HT1080 (cell line): ENCODE measurements at regions not wholly inside any gene's neighbourhood (a gene's known extent, or its start where the extent isn't known, plus 50 kb on each side); places are given as distances from the start of the nearest gene placed in this dataset.
"Not testable (repeated sequence)": the region's sequence is repeated elsewhere in the genome, so short reads cannot be mapped to it uniquely, and the experiment has no call there.

ENCODE experiments used
- DNase-seq: peaks from one replicate; pipeline ENCODE4 v3.0.0-alpha.2; 2015; ENCODE audit warnings: low read depth

DNA sequence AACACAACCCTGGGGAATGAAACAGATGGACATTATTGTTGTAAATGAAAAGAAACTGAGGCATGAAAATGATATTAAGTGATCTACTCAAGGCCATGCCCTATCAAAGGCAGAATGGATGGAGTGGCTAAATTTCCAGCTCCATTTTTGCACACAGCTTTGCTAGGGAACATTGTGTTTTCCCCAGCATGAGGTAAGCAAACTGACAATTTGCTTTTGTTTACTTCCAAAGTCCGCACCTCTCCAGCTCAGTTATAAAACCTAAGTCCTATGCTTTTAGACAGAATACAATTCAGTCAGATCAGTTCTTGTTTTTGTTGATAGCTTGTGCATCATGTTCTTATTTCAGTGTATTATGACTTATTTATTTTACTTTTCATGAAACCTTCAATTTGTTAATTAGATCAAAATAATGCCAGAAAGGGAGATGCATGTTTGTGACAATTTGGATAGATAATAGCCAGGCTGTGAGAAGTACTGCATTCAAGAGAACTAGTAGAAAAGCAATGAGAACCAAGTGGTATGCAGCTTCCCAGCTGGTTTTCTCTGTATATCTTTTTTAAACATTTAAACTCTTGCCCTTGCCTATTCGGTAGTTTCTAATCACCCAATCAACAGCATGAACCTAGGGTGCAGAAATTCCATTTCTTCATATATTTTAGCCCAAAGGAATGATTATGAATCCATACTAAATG is 380.8 kb downstream of the SPATA31D1 start:
- no peak for DNase-seq

DNA sequence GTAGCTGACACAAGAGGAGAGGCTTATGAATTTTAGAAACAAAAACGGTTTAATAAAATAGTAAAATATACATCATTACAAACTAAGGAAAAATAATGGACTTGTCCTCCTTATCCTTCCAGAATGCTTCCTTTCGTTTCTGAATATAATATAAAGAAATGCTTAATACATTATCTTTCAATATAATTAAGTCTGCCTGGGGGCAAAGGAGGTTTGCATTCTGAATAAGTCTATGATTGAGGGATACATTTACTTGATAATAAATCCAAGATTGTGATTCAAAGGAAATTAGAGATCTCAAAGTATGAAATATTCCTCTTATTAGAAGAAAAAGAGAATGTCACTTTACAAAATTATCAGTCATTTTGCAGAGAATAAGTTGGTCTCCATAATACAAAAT is 386.5 kb downstream of the SPATA31D1 start:
- no peak for DNase-seq

DNA sequence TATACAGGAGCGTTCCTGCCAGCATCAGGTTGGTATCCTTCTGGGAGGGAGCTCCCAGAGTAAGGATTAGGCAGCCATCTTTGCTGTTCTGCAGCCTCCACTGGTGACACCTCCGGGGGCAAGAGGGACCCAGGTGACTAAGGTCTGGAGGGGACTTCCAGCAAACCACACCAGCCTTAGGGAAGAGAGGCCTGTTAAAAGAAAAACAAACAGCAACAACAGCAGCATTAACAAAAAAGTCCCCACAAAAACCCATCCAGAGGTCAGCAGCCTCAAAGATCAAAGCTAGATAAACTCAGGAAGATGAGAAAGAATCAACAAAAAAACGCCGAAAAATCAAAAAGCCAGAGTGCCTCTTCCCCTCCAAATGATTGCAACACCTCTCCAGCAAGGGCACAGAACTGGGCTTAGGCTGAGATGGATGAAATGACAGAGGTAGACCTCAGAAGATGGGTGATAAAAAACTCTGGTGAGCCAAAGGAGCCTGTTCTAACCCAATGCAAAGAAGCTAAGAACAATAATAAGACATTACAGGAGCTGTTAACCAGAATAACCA is 388.2 kb downstream of the SPATA31D1 start:
- no peak for DNase-seq

DNA sequence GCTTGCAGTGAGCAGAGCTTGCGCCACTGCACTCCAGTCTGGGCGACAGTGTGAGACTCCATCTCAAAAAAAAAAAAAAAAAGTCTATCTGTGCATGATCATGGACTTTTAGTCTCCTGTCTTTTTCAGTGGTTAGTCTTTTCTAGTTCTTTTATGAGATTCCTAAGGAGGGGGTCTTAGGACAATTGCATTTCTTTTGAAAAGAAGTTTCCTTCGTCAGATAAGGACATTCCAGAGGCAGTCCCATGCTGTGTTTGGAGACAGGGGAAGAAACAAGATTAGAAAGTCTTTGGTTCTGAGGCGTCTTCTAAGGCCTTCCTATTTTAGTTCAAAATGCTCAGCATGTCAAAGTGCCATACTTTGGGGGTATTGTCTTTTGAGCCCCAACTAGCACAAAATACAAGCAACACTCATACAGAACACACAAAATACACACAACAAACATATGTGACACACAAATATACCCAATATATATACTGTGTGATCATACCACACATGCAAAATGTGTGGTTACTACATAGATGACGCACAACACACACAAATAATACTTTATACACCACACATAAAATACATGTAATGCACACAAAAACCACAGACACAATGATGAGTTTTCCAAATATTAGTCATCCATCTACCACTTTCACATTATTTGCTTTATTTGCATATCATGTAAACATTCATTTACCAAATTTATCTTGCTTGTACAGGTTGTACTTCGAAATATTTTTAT is 394.5 kb downstream of the SPATA31D1 start:
- DNase-seq: no peak

DNA sequence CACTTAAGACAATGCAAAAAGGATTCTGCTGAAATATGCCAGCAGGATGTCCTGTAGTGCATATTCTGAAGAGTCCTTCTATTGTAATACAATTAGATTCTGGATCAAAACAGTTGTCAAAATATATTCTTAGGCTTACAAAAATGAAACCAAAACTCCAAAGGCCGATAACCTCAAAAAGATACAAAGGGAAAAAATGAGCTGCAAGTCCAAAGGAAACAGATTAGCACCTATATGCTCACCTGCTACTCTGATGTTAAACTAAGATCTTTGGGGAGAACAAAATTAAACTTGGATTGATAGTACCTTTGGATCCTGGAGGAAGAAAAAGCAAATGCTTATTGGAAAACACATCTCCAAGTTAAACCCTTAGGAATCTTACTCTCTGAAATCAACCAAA is 397.1 kb downstream of the SPATA31D1 start:
- DNase-seq: no peak

DNA sequence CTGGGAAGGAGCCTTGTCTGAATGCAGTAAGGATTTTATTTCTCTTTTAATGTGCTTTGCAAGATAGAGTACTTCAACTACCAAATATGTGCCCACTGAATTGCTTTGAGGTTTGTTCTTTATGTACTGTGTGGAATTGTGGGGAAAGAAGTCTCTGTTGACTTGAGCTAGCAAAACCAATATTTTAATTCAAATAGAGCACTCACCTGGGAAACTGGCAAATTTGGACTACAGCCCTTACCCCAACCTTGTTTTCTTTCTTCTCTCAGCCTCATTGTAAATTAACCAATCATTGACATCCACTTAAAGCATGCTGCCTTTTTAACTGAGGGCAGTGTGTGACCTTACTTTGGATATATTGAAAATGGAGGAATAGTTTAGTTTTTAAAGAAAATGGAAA is 409.0 kb downstream of the SPATA31D1 start:
- DNase-seq: no peak

DNA sequence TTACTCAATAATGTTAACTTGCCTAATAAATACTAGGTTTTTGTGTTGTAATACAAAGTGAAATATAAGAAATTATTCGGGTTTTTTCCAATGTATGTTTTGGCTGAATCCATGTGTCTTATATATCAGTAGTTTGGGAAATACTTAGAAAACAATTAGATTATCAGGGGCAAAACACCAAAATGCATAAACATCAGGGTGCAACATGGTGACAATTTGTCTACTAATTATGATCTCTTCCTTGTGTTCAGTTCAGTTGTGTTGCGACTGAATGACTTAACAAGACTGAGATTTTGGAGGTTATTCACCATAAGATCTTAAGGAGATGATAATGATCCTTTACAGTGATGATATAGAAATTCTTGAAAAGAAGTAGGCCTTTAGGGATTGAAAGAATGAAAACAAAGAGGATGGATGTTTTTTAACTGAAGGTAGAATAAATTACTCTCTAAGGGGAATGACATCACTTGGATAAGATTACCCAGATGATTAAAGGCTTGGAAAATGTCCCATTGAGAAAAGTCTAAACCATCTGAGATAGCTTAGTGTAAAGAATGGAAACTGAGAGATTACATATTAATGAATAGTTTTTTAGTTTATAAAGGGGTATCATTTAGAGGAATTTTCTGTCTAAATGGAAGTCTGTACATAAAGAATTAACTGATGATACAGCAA is 415.8 kb downstream of the SPATA31D1 start:
- DNase-seq: no peak

DNA sequence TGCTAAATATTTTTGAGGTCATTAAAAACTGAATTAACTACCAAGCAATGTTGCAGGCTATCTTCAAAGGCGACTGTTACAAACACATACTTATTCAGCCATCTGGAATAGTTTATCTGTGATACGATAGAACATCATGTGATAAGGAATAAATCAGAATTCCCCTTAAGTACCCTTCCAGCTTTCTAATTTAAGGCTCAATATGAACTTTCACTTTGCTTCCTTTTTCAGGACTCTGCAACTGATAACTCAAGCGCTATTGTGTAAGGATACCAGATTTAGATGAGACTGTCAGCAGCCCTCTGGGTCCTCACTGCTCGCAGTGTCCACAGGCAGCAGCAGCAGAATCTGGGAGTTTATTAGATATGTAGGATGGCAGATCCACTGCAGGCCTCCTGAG is 416.3 kb downstream of the SPATA31D1 start:
- DNase-seq: no peak

DNA sequence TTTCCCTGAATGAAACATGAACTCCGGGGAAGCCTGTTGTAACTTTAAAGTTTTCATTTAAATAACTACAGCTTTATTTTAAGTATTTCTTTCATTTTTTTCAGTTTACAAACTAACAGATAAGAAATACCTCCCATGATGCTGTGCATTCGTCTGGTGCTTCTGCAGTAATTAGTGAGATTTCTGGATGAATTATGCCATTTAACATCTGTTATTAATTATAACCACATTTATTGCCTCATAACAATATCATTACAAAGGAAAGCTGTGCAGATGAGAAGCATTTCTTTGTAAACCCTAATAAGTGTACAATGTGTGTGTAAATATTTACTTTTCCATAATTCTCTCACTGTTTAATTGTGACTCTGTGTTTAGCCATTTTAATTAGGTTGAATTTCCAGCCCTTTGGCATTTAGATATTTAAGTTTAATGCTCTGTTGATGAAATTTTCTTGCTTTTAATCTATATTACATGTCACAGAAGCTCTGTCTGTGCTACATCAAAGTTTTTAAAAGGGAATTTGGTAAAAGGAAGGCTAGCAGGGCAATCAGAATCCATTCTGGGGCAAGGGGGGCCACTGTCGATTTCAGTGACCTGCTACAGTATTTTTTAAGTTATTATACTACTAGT is 418.0 kb downstream of the SPATA31D1 start:
- no peak for DNase-seq

DNA sequence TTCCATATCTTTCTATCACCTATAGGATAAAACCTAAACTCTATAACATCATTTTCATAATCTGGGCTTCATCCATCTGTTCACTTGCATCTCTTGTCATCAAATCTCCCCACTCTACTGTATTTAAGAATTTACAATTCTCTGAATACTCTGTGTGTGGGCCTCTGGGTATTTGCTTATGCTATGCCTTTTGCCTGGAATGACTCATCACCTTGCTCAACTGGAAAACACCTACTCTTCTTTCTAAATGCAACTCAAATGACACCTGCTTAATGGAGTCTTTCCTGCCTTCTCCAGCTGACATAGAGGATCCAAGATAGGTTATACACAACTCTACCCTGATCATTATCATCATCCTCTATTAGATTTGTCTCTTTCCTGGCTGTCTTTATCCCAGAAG is 421.7 kb downstream of the SPATA31D1 start:
- DNase-seq: peak; percentile 34

DNA sequence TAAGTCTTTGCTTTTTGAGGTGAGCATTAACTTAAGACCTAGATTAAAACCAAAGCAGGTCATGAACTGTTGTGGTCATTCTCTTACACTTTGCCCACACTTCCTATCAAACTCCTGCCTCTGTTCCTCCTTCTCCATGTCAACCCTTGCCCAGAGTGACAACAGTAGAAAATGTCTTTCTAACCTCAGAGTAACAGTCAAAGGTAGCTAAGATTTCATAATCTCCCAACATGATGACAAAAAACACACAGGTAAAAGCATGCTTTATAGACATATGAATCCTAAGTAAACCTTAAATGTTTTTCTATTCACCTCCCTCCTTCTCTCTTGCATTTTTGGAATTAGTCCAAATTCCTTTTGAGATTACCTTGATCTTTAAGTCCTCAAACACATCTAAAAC is 422.3 kb downstream of the SPATA31D1 start:
- DNase-seq: no peak

DNA sequence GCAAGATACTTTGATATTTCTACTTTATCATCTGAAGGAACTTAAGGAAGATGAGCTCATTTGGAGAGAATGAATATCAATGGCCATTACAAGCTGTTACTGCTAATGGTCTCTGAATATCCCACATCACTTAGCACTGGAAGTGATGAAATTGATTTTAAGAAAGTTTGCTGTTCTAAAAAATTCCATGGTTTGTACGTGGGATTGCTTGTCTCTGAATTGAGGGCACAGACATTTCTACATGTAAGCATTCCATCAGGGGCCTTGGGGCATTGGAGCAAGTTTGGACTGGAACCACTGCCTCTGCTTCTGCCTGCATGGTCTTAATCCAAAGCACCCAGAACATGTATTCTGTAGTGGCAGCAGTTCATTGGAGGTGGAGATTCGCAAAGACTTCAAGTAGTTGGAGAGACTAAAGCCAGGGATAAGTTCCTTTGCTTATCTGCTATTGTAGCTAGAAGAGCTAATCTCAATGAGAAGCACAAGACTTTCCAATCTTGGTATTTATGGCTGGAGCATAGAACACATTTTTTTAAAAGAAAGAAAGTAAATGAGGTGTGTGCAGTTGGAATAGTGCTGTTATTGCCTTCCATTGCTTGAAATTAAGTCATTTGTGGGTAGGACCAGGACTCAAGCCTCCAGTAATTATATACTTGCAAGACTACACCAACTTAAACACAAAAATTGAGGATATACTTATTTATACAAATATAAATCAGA is 424.2 kb downstream of the SPATA31D1 start:
- no peak for DNase-seq

DNA sequence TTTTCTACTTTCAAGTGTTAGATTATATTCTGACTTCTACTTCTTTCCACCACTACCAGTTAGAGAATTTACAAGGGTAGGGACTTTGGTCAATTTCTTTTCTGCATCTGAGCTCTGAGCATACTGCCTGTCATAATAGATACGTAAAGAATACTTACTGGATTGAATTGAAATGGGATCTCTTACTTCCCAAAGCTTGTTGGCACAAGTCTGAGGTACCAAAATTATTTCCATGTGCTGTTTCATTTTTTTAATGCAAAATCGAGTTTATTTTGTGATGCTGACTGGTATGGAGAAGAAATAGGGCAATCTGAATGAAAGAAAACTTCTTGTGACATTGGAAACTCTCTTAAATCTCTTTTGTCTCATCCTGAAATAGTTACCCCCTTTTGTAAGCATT is 428.9 kb downstream of the SPATA31D1 start:
- DNase-seq: no peak

DNA sequence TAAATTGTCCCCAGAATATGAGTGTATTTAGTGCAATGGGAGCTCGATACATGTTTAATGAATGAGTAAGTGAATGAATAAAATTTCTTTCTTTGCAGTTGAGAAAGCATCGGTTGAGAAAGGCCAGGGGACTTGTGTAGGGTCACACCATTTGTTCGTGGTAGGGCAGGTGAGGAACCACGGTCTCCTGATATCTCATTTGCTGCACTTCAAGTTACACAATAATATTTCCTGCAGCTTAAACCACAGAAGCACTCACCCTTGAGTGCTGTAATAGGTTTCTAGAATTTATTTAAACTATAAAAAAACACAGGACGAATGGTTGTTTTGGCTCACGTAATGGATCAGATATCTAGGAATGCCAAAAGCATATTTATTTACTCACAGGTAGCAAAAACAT is 429.8 kb downstream of the SPATA31D1 start:
- DNase-seq: peak; percentile 25

DNA sequence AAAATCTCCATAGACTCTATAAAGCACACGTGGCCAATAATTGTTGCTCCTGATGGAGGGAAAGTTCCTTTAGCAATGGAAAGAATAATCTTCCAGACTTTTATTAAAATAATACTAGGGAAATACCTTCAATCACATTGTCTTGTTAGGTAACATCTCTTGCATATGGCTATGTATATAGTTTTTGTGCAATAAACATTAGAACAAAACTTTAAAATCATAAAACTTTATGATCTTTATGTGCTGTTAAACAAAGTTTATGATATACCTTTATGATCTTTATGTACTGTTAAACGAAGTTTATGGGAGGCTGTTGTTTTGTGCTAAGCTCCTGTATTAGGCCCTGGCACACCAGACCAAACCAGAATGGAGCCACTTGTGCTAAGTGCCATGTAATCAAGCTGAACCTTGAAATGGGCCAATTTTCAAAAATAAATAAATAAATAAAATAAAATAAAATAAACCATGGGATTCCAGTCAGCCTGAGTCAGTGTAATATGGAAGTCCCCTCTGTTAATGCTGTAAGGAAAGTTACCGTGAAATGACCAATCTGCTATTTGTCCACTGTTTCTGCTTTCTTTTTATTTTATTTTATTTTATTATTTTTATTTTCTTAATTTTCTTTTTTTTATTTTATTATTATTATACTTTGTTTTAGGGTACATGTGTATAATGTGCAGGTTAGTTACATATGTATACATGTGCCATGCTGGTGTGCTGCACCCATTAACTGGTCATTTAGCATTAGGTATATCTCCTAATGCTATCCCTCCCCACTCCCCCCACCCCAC is 431.3 kb downstream of the SPATA31D1 start:
- no peak for DNase-seq

DNA sequence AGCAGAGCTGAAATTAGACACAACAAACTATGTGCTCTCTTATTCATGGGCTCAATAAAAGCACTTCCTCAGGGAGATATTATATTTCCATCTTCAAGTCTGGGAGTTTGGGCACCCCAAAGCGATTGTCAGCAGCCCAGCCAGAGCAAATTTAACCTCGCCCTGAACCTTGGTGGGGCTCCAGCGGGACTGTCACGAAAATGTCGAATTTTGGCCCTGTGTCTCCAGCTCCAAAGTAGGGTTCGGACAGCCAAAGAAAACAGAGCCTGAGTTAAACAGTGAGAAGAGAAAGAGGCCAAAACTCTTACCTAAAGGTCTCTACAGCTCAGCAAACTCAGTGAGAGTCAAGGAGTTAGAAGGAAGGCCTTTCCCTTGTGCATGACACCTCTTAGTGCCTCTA is 432.9 kb downstream of the SPATA31D1 start:
- no peak for DNase-seq

DNA sequence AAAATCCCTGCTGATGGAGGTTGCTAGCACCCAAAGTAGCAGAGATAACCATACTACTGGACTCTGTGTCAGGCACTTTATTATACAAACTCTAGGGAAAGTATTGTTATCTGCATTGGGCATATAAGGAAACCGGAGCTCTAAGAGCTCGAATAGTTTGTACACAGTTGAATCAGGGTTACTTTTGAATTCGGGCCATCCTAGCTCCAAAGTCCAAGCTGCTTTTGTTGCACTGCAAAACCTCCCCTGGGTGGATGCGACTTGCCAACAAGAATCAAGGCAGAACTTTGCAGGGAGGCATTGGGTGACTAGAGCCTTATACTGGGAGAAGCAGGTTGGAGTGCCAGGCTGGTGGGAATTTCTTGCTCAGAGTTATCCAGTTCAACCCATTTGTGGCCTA is 435.1 kb downstream of the SPATA31D1 start:
- no peak for DNase-seq

DNA sequence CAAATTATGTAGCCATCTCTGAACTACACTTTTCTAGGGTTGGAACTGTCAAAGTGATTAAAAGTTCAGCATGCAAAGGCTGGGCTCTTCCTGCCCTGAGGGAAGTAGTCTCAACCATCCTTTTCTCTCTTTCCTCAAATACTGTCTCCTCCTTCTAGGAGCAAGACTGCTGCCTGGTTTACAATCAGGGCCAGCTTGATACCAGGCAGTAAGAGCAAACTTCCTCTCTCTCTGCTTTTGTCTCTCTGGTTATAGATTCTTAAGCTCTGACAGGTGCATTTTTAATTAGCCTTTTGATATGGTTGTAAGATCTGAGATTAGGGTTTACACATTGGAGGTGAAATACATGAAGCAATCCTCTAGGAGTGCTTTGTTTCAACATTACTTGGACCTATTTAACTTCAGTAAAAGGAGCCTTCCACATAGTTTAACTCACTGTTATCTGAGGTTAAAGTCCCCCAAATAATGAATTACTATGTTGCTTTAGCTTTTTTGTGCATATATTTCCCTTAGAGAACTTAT is 436.1 kb downstream of the SPATA31D1 start:
- no peak for DNase-seq

DNA sequence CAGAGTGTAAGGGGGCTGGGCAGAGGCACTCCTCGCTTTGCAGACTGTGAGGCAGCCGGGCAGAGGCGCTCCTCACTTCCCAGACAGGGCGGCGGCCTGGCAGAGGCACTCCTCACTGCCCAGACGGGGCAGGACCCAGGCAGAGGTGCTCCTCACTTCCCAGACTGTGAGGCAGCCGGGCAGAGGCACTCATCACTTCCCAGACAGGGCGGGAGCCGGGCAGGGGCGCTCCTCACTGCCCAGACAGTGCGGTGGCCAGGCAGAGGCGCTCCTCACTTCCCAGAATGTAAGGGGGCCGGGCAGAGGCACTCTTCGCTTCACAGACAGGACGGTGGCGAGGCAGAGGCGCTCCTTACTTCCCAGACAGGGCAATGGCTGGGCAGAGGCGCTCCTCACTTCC is 442.5 kb downstream of the SPATA31D1 start:
- no peak for DNase-seq

DNA sequence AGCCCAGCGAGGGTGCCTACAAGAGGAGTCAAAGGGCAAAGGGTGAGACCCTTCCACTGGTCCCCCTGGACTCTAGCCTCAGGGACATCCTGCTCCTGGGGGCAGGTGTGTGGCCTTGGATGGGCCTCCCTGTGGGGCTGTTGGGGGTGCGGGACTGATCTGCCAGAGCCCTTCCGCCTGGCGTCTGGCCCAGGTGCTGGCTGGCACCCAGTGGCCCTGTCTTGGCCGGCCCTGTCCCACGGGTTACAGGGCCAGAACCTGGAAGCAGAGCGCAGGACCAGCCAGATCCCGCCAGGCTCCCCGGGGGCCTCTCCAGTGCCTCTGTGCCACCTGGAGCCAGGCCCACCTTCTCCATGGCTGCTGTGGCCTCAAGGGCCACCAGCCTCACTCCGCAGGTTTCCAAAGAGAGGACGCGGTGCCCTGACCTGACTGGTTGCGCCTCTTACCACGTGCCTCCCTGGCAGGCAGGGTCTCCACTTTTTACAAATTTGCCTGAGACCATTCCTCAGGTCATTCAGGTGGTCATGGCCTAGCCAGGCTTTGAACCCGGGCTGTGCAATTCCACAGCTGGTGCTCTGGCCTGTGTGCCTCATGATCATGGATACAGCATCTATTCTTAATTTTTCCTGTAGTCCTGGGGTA is 444.8 kb downstream of the SPATA31D1 start:
- DNase-seq: not testable (repeated sequence)
